Cardiac muscle cell (in vitro differentiated cells and primary cell): ENCODE measurements at regions not wholly inside any gene's neighbourhood (a gene's known extent, or its start where the extent isn't known, plus 50 kb on each side); places are given as distances from the start of the nearest gene placed in this dataset.
A peak's percentile ranks its signal among the peaks of the same experiment; 100 is the strongest.

Experiments
- DNase-seq, 2 donors: peaks; one replicate each; pipeline versions ENCODE4 v3.0.0 to v3.0.0-alpha.2; 2010 to 2017; ENCODE audit warnings: low read depth in 1 of 2, low spot score in 1 of 2
- H3K27ac ChIP-seq: fragments of 200-600 bp; sonication (generic); 2 replicates; pipeline ENCODE4 v1.5.1; 2016
- H3K27me3 ChIP-seq: fragments of 200-600 bp; sonication (generic); 2 replicates; pipeline ENCODE4 v1.6.0; 2016; ENCODE audit warnings: control low read depth
- H3K36me3 ChIP-seq: fragments of 200-600 bp; sonication (generic); 2 replicates; pipeline ENCODE4 v1.5.1; 2016; ENCODE audit warnings: control low read depth
- H3K4me1 ChIP-seq: fragments of 200-600 bp; sonication (generic); 2 replicates; pipeline ENCODE4 v1.8.1; 2017; ENCODE audit warnings: low read depth, mild to moderate bottlenecking, mixed run types
- H3K4me3 ChIP-seq: fragments of 200-600 bp; sonication (generic); 2 replicates; pipeline ENCODE4 v1.5.1; 2016; ENCODE audit warnings: mild to moderate bottlenecking
- H3K9me3 ChIP-seq: fragments of 200-600 bp; sonication (generic); 2 replicates; pipeline ENCODE4 v1.5.1; 2017; ENCODE audit warnings: low read depth, mild to moderate bottlenecking, control low read depth
- CTCF ChIP-seq: IDR thresholded peaks from 2 replicates; pipeline ENCODE4 v1.5.1; 2012; ENCODE audit warnings: low read depth, mild to moderate bottlenecking, low read length

DNA sequence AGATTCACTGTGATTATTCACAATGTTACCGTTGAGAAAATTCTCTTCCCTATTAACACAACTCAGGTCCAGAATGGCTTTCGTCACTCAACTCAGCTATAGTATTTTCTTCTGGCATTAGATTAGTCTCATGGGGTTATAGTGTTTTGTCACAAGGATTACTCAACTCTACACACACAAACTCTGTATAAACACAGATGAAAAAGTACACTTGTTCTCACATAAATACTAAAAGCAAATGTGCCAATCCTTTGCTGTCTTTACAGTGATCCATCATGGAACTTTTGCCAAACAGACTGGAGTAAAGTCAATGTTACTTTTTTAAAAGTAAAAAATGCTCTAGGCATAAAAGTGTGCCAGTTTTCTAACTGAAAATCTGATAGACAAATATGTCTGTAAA lies 267.6 kb downstream of the RBM43 start:
- Histone ChIP-seq H3K27me3 (no peaks in the 10 kb centered on the region), H3K36me3 (no peaks in the 10 kb centered on the region), H3K27ac (no peak overlapping the region), H3K4me1 (no peaks in the 10 kb centered on the region), H3K4me3 (no peak overlapping the region), H3K9me3 (no peaks in the 10 kb centered on the region)
- peak in 1 of 2 donors; percentile 50 for DNase-seq
- TF ChIP-seq CTCF, result no peak

DNA sequence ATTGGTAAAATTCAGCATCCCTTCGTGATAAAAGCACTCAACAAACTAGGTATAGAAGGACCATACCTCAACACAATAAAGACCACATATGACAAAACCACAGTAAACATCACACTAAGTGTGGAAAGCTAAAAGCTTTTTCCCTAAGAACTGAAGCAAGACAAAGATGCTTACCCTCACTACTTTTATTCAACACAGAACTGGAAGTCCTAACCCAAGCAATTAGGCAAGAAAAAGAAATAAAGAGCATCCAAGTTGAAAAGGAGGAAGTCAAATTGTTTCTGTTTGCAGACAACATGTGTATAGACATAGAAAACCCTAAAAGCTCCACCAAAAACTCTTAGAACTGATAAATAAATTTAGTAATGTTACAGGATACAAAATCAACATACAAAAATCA lies 271.7 kb downstream of the RBM43 start:
- DNase-seq, result no peak
- no peak for TF ChIP-seq CTCF

DNA sequence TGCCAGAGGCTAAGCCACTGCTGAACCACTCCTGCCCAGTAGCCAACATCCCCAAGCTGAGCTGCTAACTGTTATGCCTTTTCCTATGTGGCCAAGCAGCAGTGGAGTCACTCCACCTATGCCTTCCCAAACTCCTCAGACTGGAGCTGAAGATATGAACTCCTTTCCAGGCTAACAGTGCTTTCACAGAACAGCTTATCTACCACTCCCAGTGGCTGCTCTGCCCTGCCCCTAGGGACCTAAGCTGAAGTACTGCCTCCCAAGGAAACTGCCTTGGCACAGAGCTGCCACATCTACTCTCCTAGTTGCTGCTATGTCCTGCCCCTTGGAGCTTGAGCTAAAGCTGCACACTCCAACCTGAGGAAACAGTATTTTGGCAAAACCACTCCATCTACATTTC lies 275.9 kb downstream of the RBM43 start:
- Histone ChIP-seq H3K36me3 (no peaks in the 10 kb centered on the region), H3K27ac (no peak overlapping the region), H3K4me1 (no peaks in the 10 kb centered on the region), H3K4me3 (no peak overlapping the region), H3K9me3 (no peaks in the 10 kb centered on the region), H3K27me3 (no peaks in the 10 kb centered on the region)
- no peak for DNase-seq
- TF ChIP-seq CTCF, result no peak

More for the DNA sequence above, 271.7 kb downstream of the RBM43 start:
- no peaks in the 10 kb centered on the region for H3K9me3 ChIP-seq
- H3K36me3 ChIP-seq, result no peaks in the 10 kb centered on the region
- no peaks in the 10 kb centered on the region for H3K27me3 ChIP-seq
- H3K4me1 ChIP-seq, result no peaks in the 10 kb centered on the region
- no peak overlapping the region for H3K4me3 ChIP-seq
- H3K27ac ChIP-seq, result no peak overlapping the region

DNA sequence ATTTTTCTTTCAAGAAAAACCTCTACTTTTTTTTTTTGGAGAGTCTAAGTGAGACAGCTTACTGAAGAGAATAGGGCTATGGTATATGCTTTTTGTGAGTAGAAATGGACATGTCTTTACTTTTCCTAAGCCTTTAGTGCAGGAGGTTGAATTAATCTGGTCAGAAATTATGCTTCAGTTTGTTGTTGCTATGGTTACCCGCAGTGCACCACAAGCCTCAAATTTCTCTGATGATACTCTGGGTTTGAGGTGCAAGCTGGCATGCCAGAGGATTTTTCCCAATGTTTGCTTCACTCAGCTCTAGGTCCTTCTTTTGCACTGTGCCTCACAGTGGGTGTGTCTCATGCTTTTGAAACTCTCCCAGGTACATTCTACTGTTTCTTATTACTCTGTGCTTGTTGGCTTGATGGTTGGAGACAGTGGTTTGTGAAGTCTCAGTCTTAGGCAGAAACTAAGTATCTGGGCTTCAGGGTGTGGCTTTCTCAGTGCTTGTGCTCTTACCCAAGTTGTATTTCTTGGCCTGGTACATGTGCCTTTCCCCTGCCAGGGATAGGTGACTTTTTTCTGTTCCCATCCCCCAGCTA lies 278.3 kb downstream of the RBM43 start:
- no peak for DNase-seq
- Histone ChIP-seq H3K4me1 (peaks cover 4% of the 10 kb centered on the region), H3K27me3 (no peaks in the 10 kb centered on the region), H3K36me3 (no peaks in the 10 kb centered on the region), H3K27ac (no peak overlapping the region), H3K4me3 (no peak overlapping the region), H3K9me3 (no peaks in the 10 kb centered on the region)
- TF ChIP-seq CTCF, result no peak

GRCh38 chr2:150981826-150982225 lies 279.8 kb downstream of the RBM43 start:
- Histone ChIP-seq H3K27ac (no peak overlapping the region), H3K9me3 (no peaks in the 10 kb centered on the region), H3K27me3 (no peaks in the 10 kb centered on the region), H3K4me3 (no peak overlapping the region), H3K4me1 (peaks cover 9% of the 10 kb centered on the region), H3K36me3 (no peaks in the 10 kb centered on the region)
- no peak for TF ChIP-seq CTCF
- peak; percentile 2 to 44 for DNase-seq
